ENCODE measurements at regions not wholly inside any gene's neighbourhood (a gene's known extent, or its start where the extent isn't known, plus 50 kb on each side); places are given as distances from the start of the nearest gene placed in this dataset.

DNA sequence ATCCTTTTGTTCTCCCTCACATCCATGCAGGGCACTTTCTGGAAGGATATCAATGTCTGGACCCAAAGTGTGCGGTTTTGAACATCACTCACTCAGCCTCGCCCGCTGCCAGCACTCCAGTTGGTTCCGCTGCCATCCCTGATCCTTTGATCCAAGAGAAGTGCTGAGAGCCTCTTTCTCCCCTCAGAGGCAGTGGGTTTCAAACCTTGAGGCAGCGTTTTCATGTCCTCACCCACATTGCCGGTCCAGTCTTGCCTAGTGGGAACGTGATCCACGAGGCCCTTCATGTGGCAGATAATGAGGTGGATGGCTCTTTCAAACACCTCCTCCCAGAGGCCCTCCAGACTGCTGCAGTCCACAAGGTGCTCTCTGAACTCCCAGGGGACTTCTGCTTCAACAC, 122.2 kb downstream of the ACTL8 start:
- no peak for DNase-seq (ENCODE audit: low read depth in 2 of 2)

DNA sequence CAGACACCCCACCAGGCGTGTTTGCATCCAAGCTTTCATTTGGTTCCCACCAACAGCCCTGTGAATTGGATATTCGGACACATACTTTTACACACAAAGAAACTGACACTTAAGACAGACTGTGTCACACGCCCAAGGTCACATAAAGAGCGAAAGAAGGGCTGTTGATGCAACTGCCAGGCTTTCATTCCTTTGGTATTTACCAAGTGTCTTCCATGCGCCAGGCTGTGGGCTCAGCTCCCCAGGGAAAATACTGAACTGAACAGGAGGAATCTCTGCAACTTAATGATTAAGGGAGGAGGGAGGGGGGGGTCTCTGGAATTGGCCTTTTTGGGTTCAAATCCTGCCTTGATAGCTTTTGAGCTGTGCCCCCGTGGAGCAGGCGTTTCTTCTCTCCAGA, 122.8 kb downstream of the ACTL8 start:
- no peak for DNase-seq (ENCODE audit: low read depth in 2 of 2)

DNA sequence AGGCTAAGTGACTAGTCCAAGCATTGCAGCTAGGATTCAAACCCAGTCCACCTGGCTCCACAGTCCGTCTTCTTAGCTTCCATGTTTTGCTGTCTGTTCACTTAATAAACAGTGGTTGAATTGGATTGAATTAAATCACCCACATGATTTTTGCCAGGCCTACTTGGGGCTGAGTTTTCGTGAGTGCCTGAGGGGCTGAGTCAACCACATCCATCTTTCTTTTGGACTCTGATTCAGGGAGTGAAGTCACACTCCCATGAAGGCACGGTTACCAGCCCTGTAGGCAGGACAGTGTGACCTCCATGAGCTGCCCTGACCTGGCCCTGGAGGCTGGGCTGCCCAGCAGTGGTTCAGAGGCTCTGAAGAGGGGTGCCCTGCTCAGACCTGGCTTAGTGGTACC, 123.7 kb downstream of the ACTL8 start:
- no peak for DNase-seq (ENCODE audit: low read depth in 2 of 2)

- no peak for DNase-seq (ENCODE audit: low read depth in 2 of 2)
These were observed 125.3 kb downstream of the ACTL8 start for GRCh38 chr1:17880449-17880848.

GRCh38 chr1:17881761-17882160, 126.6 kb downstream of the ACTL8 start:
- DNase-seq (ENCODE audit: low read depth in 2 of 2): no peak

- DNase-seq (ENCODE audit: low read depth in 2 of 2): no peak
These were observed 128.0 kb downstream of the ACTL8 start for GRCh38 chr1:17883136-17883535.

GRCh38 chr1:17883662-17884395, 128.7 kb downstream of the ACTL8 start:
- DNase-seq (ENCODE audit: low read depth in 2 of 2): no peak

GRCh38 chr1:17885663-17886320, 130.7 kb downstream of the ACTL8 start:
- no peak for DNase-seq (ENCODE audit: low read depth in 2 of 2)

DNA sequence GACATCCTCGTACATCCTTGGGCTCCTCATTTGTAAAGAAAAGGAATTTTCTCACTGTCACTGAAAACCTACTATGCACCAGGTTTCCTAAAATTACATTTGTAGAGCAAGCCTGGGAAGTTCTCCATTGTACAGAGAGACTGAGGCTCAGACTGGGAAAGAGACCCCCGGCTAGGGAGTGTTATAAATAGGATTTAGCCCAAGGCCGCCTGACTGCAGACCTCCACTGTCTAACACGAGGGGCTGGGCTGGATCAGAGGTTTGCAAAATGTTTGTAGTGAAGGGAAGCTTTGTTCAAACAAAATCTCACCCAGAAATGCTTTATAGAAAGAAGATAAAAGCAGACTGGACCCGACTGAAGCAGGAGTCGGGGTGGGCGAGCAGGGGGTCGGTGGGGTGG, 131.3 kb downstream of the ACTL8 start:
- no peak for DNase-seq (ENCODE audit: low read depth in 2 of 2)

- DNase-seq (ENCODE audit: low read depth in 2 of 2): no peak
These were observed 131.8 kb downstream of the ACTL8 start for GRCh38 chr1:17886838-17887441.

DNA sequence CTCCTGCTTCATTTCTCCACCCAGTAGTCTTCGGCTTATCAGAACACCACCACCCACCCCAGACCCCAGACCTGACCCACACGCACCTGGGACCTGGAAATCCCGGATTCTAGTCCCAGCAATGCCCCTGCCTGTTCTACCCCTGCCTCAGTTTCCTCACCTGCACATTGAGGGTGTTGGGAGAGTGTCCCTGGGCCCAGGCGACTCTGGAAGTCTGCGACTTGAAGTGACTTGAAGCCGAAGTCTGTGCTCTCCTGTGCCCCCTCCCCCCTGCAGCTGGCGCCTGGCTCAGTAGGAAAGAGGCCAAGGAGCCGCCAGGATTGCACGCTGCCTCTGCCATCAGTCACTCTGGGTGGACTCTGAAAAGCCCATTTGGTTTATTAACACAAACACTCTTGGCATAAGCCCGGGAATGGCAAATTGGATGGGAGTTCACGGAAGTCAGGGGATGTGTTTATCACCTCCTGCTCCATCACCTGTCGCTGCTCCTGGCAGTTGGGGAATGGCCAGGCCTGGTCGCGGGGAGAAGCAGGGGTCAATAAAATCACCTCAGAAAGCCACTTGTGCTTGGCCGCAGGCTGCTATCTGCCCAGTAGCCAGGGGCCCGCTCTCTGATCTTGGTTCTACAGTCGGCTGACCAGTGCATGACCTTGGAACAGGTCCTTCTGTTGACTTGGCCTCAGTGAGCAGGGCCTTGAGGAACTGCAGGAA, 132.7 kb downstream of the ACTL8 start:
- no peak for DNase-seq (ENCODE audit: low read depth in 2 of 2)

DNA sequence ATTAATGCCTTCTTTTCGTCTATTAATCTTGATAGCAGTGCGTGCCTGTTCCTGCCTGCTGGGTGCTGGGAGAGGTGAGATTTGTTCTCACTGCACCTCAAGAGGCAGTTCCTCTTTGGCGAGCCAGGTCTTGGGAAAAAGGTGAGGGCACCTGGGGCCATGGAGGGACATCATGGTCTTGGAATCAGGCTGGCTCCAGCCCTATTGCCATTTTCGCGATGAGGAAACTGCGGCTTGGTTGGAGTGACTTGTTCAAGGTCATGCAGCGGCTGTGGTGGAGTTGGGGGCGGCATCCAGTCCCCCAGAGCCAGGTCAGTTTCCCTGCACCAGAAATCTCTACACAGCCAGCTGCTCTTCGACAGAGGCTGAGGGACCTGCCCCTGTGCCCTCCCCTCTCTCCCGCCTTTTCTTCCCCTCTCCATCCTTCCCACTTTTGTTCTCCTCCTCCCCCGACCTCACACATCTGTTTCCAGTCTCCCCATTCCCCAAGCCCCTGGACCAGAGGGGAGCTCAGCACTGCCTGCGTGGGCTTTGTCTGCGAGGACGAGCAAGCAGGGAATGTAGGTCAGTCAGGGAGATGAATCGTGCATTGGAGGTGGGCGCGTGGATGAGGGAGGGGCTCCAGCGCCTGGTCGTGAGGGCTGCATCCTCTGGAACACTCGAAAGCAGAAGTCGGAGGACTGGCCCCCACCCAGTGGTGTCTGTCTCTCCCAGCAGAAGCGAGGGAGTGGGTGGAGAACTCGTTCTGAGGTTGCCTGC, 135.1 kb downstream of the ACTL8 start:
- no peak for DNase-seq (ENCODE audit: low read depth in 2 of 2)

- no peak for DNase-seq (ENCODE audit: low read depth in 2 of 2)
These were observed 135.7 kb downstream of the ACTL8 start for GRCh38 chr1:17890815-17891191.

- no peak for DNase-seq (ENCODE audit: low read depth in 2 of 2)
These were observed 136.3 kb downstream of the ACTL8 start for GRCh38 chr1:17891205-17892110.

DNA sequence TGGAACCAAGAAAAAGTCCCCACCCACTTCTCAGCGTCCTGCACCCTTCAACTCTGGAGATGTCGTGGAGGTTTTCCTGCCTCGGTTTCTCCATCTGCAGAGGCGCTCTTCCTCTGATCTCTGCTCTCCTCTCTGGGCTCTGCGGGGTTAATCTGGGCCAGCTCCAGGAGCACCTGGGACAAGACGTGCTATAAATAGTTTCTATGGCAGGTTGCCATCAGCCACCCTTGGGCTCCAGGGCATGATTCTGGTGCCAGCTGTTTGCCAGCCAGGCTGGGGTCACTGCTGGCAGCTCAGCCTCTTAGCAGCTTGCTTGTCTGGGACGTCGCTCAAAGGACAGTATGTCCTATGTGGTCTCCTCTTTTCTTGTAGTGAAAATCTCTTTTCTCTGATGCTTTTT, 137.1 kb downstream of the ACTL8 start:
- no peak for DNase-seq (ENCODE audit: low read depth in 2 of 2)

DNA sequence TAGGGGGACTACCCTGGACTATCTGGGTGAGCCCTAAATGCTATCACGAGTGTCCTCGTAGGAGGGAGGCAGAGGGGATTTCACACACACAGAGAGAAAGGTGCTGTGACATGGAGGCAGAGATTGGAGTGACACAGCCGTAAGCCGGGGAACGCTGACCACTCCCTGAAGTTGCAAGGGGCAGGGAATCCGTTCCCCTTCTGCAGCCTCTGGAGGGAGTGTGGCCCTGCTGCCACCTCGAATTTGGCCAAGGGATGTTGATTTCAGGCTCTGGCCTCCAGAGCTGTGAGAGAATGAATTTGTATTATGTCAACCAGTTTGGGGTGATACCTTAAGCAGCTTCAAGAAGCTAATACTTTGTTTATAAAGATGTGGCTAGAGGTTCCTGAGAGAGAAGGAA, 137.7 kb downstream of the ACTL8 start:
- DNase-seq (ENCODE audit: low read depth in 2 of 2): no peak

- DNase-seq (ENCODE audit: low read depth in 2 of 2): no peak
These were observed 138.9 kb downstream of the ACTL8 start for GRCh38 chr1:17893891-17894631.

DNA sequence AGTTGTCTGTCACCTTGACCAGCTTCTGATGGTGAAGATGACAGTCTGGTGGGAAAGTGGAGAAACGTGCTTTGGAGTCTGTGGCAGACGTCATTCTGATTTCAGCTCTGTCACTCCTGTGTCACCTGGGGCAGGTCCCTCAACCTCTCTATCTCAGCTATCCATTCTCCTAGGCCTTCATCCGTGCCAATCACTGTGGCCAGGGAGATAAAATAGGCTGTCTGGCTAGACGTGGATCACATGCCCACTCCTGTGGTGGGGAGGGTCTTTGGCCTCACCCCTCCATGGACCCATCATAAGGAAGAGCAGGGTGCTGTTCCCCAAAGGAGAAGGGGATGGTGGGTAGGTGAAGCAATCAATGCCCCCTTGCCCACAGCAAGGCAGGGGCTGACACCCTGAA, 140.3 kb downstream of the ACTL8 start:
- no peak for DNase-seq (ENCODE audit: low read depth in 2 of 2)

- no peak for DNase-seq (ENCODE audit: low read depth in 2 of 2)
These were observed 140.9 kb downstream of the ACTL8 start for GRCh38 chr1:17895986-17896385.

DNA sequence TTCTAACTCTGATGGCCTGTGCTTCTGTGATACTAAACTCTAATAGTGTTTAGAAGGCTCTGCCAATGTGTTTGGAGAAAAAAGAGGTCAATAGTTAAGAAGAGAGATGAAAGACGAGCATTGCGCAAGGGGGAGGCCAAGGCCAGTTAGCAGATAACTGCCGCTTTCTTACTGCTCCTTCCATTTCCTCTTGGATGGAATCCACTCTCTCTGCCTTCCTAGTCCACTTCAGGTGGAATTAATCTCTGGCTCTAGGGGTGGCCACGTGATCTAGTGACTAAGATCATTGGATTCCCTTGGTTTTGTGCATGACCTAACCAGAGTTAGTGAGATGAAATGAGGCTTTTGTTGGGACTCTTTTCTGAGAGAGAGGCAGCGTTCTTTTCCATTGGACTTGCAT, 148.3 kb downstream of the ACTL8 start:
- DNase-seq (ENCODE audit: low read depth in 2 of 2): no peak

Measured in stimulated activated CD4-positive, alpha-beta T cell treated with anti-CD3 and anti-CD28 coated beads, Interleukin-12 subunit alpha, Interleukin-12 subunit beta, amount 100 ng/mL, for 24 hours (primary cell).